Suprapubic skin (tissue), 4 donors: ENCODE measurements at regions not wholly inside any gene's neighbourhood (a gene's known extent, or its start where the extent isn't known, plus 50 kb on each side); places are given as distances from the start of the nearest gene placed in this dataset.
"Not testable (repeated sequence)": the region's sequence is repeated elsewhere in the genome, so short reads cannot be mapped to it uniquely, and the experiment has no call there.

Source experiments
- DNase-seq, 2 donors: peaks; one replicate each; pipeline ENCODE4 v3.0.0-alpha.2; 2019; ENCODE audit warnings: low spot score in 2 of 2
- H3K27ac ChIP-seq: fragments of 200-600 bp; sonication (generic); one replicate; pipeline ENCODE4 v1.5.1; 2019
- H3K27me3 ChIP-seq: fragments of 200-600 bp; sonication (generic); one replicate; pipeline ENCODE4 v1.5.1; 2019
- H3K36me3 ChIP-seq: fragments of 200-600 bp; sonication (generic); one replicate; pipeline ENCODE4 v1.5.1; 2019
- H3K4me1 ChIP-seq: fragments of 200-600 bp; sonication (generic); one replicate; pipeline ENCODE4 v1.5.1; 2019
- H3K4me3 ChIP-seq: fragments of 200-600 bp; sonication (generic); one replicate; pipeline ENCODE4 v1.5.1; 2019; ENCODE audit warnings: mild to moderate bottlenecking
- H3K9me3 ChIP-seq: fragments of 200-600 bp; sonication (generic); one replicate; pipeline ENCODE4 v1.5.1; 2019
- EP300 ChIP-seq: sonication (generic); formaldehyde crosslinking; IDR thresholded peaks from one replicate; pipeline ENCODE4 v1.6.1; 2017; ENCODE audit warnings: antibody characterized with exemption
- POLR2A ChIP-seq, 2 donors: fragments of 450-650 bp; IDR thresholded peaks; one replicate each; pipeline ENCODE4 v1.6.1; 2017; ENCODE audit warnings: antibody characterized with exemption in 2 of 2, mild to moderate bottlenecking in 2 of 2, moderate library complexity in 2 of 2
- POLR2AphosphoS5 ChIP-seq, 3 donors: sonication (generic); formaldehyde crosslinking; IDR thresholded peaks; one replicate each; pipeline ENCODE4 v1.6.1; 2017; ENCODE audit warnings: antibody characterized with exemption in 3 of 3
- WGBS: methylation state at CpG from one replicate; pipeline ENCODE4 v1.1.5; 2018; 5-methylcytosine and 5-hydroxymethylcytosine counted together
- TF ChIP-seq, protein P1 (sequence below), 2 donors: fragments of 200-600 bp in 1 of 2; fragments of 450-650 bp in 1 of 2; sonication (generic) in 1 of 2; IDR thresholded peaks; one replicate each; pipeline ENCODE4 v1.5.1; 2016 to 2019; ENCODE audit warnings: antibody characterized with exemption in 2 of 2, mild to moderate bottlenecking in 1 of 2, moderate library complexity in 1 of 2

- no peak for DNase-seq
These were observed 482.5 kb upstream of the SPRY2 start for GRCh38 chr13:80823472-80823871.

GRCh38 chr13:80821466-80821865, 480.5 kb upstream of the SPRY2 start:
- Histone ChIP-seq H3K4me3 (no peak overlapping the region), H3K9me3 (no peaks in the 10 kb centered on the region), H3K36me3 (no peaks in the 10 kb centered on the region), H3K27me3 (no peaks in the 10 kb centered on the region), H3K27ac (no peak overlapping the region), H3K4me1 (no peaks in the 10 kb centered on the region)
- TF ChIP-seq, protein P1, sequence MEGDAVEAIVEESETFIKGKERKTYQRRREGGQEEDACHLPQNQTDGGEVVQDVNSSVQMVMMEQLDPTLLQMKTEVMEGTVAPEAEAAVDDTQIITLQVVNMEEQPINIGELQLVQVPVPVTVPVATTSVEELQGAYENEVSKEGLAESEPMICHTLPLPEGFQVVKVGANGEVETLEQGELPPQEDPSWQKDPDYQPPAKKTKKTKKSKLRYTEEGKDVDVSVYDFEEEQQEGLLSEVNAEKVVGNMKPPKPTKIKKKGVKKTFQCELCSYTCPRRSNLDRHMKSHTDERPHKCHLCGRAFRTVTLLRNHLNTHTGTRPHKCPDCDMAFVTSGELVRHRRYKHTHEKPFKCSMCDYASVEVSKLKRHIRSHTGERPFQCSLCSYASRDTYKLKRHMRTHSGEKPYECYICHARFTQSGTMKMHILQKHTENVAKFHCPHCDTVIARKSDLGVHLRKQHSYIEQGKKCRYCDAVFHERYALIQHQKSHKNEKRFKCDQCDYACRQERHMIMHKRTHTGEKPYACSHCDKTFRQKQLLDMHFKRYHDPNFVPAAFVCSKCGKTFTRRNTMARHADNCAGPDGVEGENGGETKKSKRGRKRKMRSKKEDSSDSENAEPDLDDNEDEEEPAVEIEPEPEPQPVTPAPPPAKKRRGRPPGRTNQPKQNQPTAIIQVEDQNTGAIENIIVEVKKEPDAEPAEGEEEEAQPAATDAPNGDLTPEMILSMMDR (IDR thresholded peaks at IDR 0.05) = no peak
- TF ChIP-seq EP300 (no peak), POLR2A (IDR thresholded peaks at IDR 0.05) (no peak), POLR2AphosphoS5 (IDR thresholded peaks at IDR 0.05) (no peak)
- no peak for DNase-seq

More at GRCh38 chr13:80823472-80823871, 482.5 kb upstream of the SPRY2 start:
- H3K36me3 ChIP-seq = no peaks in the 10 kb centered on the region
- no peaks in the 10 kb centered on the region for H3K27me3 ChIP-seq
- no peaks in the 10 kb centered on the region for H3K9me3 ChIP-seq
- no peaks in the 10 kb centered on the region for H3K4me1 ChIP-seq
- 35% methylated on average over 1 of the region's 1 CpG for WGBS
- TF ChIP-seq POLR2AphosphoS5 (IDR thresholded peaks at IDR 0.05) (no peak), EP300 (no peak), POLR2A (IDR thresholded peaks at IDR 0.05) (no peak)
- TF ChIP-seq, protein P1 (IDR thresholded peaks at IDR 0.05) = no peak
- H3K27ac ChIP-seq = no peak overlapping the region
- no peak overlapping the region for H3K4me3 ChIP-seq

DNA sequence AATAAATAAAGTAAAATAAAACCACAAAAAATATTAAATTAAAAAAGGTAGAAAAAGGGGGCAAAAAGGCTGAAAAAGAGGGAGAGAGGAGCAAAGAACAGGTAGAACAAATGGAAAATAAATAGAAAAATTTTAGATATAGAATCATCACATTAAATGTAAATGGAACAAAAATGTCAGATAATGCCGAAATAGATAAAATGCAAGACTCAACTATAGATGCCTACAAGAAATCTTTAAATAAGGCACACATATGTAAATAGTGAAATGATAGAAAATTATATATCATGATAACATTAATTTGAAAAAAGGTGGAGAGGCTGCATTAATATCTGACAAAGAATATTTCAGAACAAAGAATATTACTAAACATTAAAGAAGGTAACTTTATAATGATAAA, 477.1 kb upstream of the SPRY2 start:
- Histone ChIP-seq H3K27ac (no peak overlapping the region), H3K36me3 (no peaks in the 10 kb centered on the region), H3K9me3 (no peaks in the 10 kb centered on the region), H3K27me3 (no peaks in the 10 kb centered on the region), H3K4me1 (no peaks in the 10 kb centered on the region), H3K4me3 (no peak overlapping the region)
- WGBS = 93% methylated on average over 1 of the region's 1 CpG
- TF ChIP-seq POLR2A (IDR thresholded peaks at IDR 0.05) = no peak
- no peak for DNase-seq

DNA sequence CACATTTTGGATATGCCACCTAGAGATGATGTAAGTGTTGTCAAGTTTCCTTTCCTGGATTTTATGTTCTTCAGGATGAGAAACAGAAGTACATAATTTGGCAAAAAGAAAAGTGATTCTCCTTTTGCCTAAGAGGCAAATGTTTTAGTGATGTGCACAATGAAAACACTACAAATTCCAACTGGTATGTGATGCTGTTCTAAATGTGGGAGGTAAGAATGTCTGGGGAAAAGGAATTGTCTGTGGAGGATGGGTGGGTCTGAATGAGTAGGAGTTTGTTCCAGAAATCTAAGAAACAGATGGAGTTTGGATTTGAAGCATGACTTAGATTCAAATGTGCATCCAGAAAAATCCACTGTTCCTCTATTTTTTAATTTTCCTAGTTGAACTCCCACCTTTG, 473.6 kb upstream of the SPRY2 start:
- TF ChIP-seq POLR2AphosphoS5 (IDR thresholded peaks at IDR 0.05) (no peak), EP300 (no peak)
- TF ChIP-seq, protein P1 (IDR thresholded peaks at IDR 0.05) = no peak
- DNase-seq = no peak
- H3K9me3 ChIP-seq = no peaks in the 10 kb centered on the region
- H3K4me3 ChIP-seq = no peak overlapping the region
- H3K27me3 ChIP-seq = no peaks in the 10 kb centered on the region
- no peaks in the 10 kb centered on the region for H3K36me3 ChIP-seq
- H3K27ac ChIP-seq = no peak overlapping the region
- no peaks in the 10 kb centered on the region for H3K4me1 ChIP-seq

DNA sequence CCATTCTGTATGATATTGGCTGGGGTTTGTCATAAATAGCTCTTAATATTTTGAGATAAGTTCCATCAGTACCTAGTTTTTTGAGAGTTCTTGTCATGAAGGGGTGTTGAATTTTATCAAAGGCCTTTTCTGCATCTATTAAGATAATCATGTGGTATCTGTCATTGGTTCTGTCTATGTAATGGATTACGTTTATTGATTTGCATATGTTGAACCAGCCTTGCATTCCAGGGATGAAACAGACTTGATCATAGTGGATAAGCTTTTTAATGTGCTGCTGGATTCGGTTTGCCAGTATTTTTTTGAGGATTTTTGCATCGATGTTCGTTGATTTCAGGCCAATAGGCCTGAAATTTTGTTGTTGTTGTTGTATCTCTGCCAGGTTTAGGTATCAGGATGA, 469.4 kb upstream of the SPRY2 start:
- not testable (repeated sequence) for H3K36me3 ChIP-seq, H3K4me1 ChIP-seq, H3K27me3 ChIP-seq, H3K9me3 ChIP-seq, H3K4me3 ChIP-seq, DNase-seq, H3K27ac ChIP-seq
- WGBS = 96% methylated on average over 4 of the region's 4 CpGs

DNA sequence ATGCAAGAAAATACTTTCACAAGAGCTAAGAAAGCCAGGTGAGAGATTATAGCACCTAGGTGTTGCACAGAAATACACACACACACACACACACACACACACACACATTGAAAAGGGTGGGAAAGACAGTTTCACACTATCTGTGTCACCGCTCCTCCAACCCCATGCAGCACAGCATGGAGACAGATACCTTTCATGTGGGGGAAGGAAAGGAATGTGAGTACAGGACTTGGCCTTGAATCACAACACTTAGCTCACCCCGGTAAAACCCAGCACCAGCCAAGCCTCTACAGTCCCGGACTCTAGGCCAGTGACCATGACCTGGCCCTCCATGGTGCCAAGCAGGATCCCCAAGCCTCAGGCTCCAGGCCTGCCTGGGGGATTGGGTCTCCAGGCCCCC, 462.0 kb upstream of the SPRY2 start:
- no peak for DNase-seq
- Histone ChIP-seq H3K4me3 (no peak overlapping the region), H3K9me3 (no peaks in the 10 kb centered on the region), H3K27ac (no peak overlapping the region), H3K4me1 (no peaks in the 10 kb centered on the region), H3K27me3 (no peaks in the 10 kb centered on the region), H3K36me3 (no peaks in the 10 kb centered on the region)
- TF ChIP-seq, protein P1 (IDR thresholded peaks at IDR 0.05) = no peak
- no peak for TF ChIP-seq POLR2AphosphoS5 (IDR thresholded peaks at IDR 0.05)
- no peak for TF ChIP-seq EP300
- no peak for TF ChIP-seq POLR2A (IDR thresholded peaks at IDR 0.05)
- 80% methylated on average over 3 of the region's 3 CpGs for WGBS
